Uterus (tissue), 3 donors: ENCODE measurements at regions not wholly inside any gene's neighbourhood (a gene's known extent, or its start where the extent isn't known, plus 50 kb on each side); places are given as distances from the start of the nearest gene placed in this dataset.

Experiments used
- DNase-seq, 2 donors: peaks; one replicate each; pipeline ENCODE4 v3.0.0-alpha.2; 2019 to 2020
- H3K27ac ChIP-seq, 2 donors: fragments of 200-600 bp; sonication (generic); 1 replicate in 1 of 2; 2 replicates in 1 of 2; pipeline ENCODE4 v1.5.1; 2016 to 2018
- H3K27me3 ChIP-seq, 2 donors: fragments of 200-600 bp; sonication (generic); one replicate each; pipeline ENCODE4 v1.5.1; 2018 to 2019; ENCODE audit warnings: control low read depth in 1 of 2
- H3K36me3 ChIP-seq, 2 donors: fragments of 200-600 bp; sonication (generic); one replicate each; pipeline ENCODE4 v1.5.1; 2019; ENCODE audit warnings: control low read depth in 1 of 2
- H3K4me1 ChIP-seq, 2 donors: fragments of 200-600 bp; sonication (generic); one replicate each; pipeline ENCODE4 v1.5.1; 2018 to 2019; ENCODE audit warnings: control low read depth in 1 of 2
- H3K4me3 ChIP-seq, 2 donors: fragments of 200-600 bp; sonication (generic); 1 replicate in 1 of 2; 2 replicates in 1 of 2; pipeline ENCODE4 v1.5.1; 2018 to 2019; ENCODE audit warnings: mild to moderate bottlenecking in 1 of 2
- H3K9me3 ChIP-seq, 2 donors: fragments of 200-600 bp; sonication (generic); one replicate each; pipeline ENCODE4 v1.5.1; 2019; ENCODE audit warnings: control low read depth in 1 of 2
- POLR2A ChIP-seq, 2 donors: fragments of 450-650 bp; IDR thresholded peaks; one replicate each; pipeline ENCODE4 v1.6.1; 2016; ENCODE audit warnings: antibody characterized with exemption in 2 of 2, mild to moderate bottlenecking in 1 of 2, moderate library complexity in 1 of 2
- intact Hi-C: fragments of 100-400 bp; cut with DNase I; formaldehyde crosslinking; loops from one replicate; pipeline ENCODE4 v1.15.1; 2023; ENCODE audit warnings: low total_unique reads
- TF ChIP-seq, protein P1 (sequence below), 4 experiments: fragments of 200-600 bp in 2 of 4; fragments of 450-650 bp in 2 of 4; sonication (generic) in 2 of 4; IDR thresholded peaks; one replicate each; pipeline ENCODE4 v1.5.1; 2016 to 2019; ENCODE audit warnings: antibody characterized with exemption in 4 of 4, mild to moderate bottlenecking in 2 of 4, moderate library complexity in 1 of 4
- donor health status: DM: yes; HTN: yes; CAD: no.

DNA sequence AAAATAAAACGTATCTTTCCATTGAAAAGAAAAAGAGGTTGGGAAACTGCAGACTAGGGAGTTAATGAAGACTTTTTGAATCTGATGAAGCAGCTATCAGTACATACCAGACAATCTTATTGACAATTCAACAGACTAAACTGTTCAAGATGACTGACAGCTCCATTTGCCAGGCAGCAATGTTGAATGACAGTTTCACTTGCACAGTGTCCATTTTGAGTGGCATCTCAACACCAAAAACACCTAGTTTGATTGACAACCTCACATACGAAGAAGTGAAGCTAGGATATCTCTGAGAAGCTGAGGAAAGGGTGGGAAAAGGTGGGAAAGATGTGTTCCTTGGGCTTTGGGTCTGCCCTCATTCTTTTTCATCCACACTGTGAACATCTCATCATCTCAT, 315.0 kb upstream of the SYT4 start:
- intact Hi-C loops, result no loop called here
- H3K27ac ChIP-seq, result no peak overlapping the region
- no peak for DNase-seq
- H3K4me3 ChIP-seq, result no peak overlapping the region
- no peaks in the 10 kb centered on the region for H3K27me3 ChIP-seq
- H3K4me1 ChIP-seq, result no peaks in the 10 kb centered on the region
- H3K36me3 ChIP-seq, result no peaks in the 10 kb centered on the region
- H3K9me3 ChIP-seq, result no peaks in the 10 kb centered on the region
- TF ChIP-seq POLR2A (IDR thresholded peaks at IDR 0.05), result no peak
- TF ChIP-seq, protein P1, sequence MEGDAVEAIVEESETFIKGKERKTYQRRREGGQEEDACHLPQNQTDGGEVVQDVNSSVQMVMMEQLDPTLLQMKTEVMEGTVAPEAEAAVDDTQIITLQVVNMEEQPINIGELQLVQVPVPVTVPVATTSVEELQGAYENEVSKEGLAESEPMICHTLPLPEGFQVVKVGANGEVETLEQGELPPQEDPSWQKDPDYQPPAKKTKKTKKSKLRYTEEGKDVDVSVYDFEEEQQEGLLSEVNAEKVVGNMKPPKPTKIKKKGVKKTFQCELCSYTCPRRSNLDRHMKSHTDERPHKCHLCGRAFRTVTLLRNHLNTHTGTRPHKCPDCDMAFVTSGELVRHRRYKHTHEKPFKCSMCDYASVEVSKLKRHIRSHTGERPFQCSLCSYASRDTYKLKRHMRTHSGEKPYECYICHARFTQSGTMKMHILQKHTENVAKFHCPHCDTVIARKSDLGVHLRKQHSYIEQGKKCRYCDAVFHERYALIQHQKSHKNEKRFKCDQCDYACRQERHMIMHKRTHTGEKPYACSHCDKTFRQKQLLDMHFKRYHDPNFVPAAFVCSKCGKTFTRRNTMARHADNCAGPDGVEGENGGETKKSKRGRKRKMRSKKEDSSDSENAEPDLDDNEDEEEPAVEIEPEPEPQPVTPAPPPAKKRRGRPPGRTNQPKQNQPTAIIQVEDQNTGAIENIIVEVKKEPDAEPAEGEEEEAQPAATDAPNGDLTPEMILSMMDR (IDR thresholded peaks at IDR 0.05), result no peak

- TF ChIP-seq POLR2A (IDR thresholded peaks at IDR 0.05), result no peak
- TF ChIP-seq, protein P1 (IDR thresholded peaks at IDR 0.05), result peak; percentile 18 to 32 (median 23)
- H3K36me3 ChIP-seq, result no peaks in the 10 kb centered on the region
- H3K27ac ChIP-seq, result no peak overlapping the region
- no peak for DNase-seq
- H3K27me3 ChIP-seq, result no peaks in the 10 kb centered on the region
- H3K9me3 ChIP-seq, result no peaks in the 10 kb centered on the region
- intact Hi-C loops, result no loop called here
- H3K4me1 ChIP-seq, result no peaks in the 10 kb centered on the region
- no peak overlapping the region for H3K4me3 ChIP-seq
These were observed 318.9 kb upstream of the SYT4 start for GRCh38 chr18:43596105-43596712.

DNA sequence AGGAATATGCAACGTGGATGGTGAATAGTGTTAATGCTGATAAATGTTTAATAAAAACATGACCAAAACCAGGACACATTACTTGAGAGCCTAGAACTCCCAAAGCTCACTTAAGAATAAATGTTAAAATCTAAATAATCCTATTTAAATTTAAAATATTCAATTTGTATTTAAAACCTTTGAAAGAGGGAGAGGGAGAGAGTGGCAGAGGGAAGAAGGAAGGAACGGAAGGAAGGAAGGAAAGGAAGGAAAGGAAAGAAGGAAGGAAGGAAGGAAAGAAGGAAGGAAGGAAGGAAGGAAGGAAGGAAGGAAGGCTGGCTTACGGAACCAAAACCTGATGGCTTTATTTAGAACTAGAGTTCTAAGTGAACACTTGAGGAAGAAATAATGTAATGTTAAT, 324.1 kb upstream of the SYT4 start:
- no peaks in the 10 kb centered on the region for H3K36me3 ChIP-seq
- no peaks in the 10 kb centered on the region for H3K4me1 ChIP-seq
- no peak overlapping the region for H3K4me3 ChIP-seq
- no peak for DNase-seq
- H3K27me3 ChIP-seq, result no peaks in the 10 kb centered on the region
- TF ChIP-seq POLR2A (IDR thresholded peaks at IDR 0.05), result no peak
- TF ChIP-seq, protein P1 (IDR thresholded peaks at IDR 0.05), result no peak
- intact Hi-C loops, result no loop called here
- H3K27ac ChIP-seq, result no peak overlapping the region
- H3K9me3 ChIP-seq, result no peaks in the 10 kb centered on the region

DNA sequence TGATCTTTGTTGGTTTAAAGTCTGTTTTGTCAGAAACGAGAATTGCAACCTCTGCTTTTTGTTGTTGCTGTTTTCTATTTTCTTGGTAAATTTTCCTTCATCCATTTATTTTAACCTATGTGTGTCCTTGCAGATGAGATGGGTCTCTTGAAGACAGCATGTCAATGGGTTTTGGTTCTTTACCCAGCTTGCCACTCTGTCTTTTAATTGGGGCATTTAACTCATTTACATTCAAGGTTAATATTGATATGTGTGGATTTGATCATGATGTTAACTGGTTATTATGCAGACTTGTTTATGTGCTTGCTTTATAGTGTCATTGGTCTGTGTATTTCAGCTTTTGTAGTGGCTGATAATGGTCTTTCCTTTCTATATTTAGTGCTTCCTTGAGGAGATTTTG, 327.9 kb upstream of the SYT4 start:
- no peak for DNase-seq
- H3K27me3 ChIP-seq, result no peaks in the 10 kb centered on the region
- no peak overlapping the region for H3K4me3 ChIP-seq
- H3K36me3 ChIP-seq, result no peaks in the 10 kb centered on the region
- H3K27ac ChIP-seq, result no peak overlapping the region
- H3K4me1 ChIP-seq, result no peaks in the 10 kb centered on the region
- no peak for TF ChIP-seq POLR2A (IDR thresholded peaks at IDR 0.05)
- TF ChIP-seq, protein P1 (IDR thresholded peaks at IDR 0.05), result no peak
- H3K9me3 ChIP-seq, result no peaks in the 10 kb centered on the region
- intact Hi-C loops, result no loop called here

GRCh38 chr18:43606795-43607194, 329.5 kb upstream of the SYT4 start:
- Histone ChIP-seq H3K36me3 (no peaks in the 10 kb centered on the region), H3K9me3 (no peaks in the 10 kb centered on the region), H3K27ac (no peak overlapping the region), H3K4me1 (no peaks in the 10 kb centered on the region), H3K27me3 (no peaks in the 10 kb centered on the region), H3K4me3 (no peak overlapping the region)
- TF ChIP-seq, protein P1 (IDR thresholded peaks at IDR 0.05), result no peak
- TF ChIP-seq POLR2A (IDR thresholded peaks at IDR 0.05), result no peak
- intact Hi-C loops, result no loop called here
- no peak for DNase-seq
